Thoracic aorta (tissue), 2 donors: ENCODE measurements at regions not wholly inside any gene's neighbourhood (a gene's known extent, or its start where the extent isn't known, plus 50 kb on each side); places are given as distances from the start of the nearest gene placed in this dataset.

Experiments
- ATAC-seq: fragments of 150-250 bp; one replicate; pipeline ENCODE4 v1.8.0; 2017; ENCODE audit warnings: low read depth; ENCODE audit not compliant: insufficient number of reproducible peaks, low FRiP score
- DNase-seq: peaks from one replicate; pipeline ENCODE4 v3.0.0-alpha.2; 2020; ENCODE audit warnings: low spot score
- H3K27ac ChIP-seq, 2 donors: fragments of 200-600 bp; sonication (generic); 1 replicate in 1 of 2; 2 replicates in 1 of 2; pipeline ENCODE4 v1.5.1; 2016; ENCODE audit warnings: mild to moderate bottlenecking in 2 of 2, moderate library complexity in 2 of 2
- H3K27me3 ChIP-seq: fragments of 200-600 bp; sonication (generic); replicated peaks from 2 replicates; pipeline ENCODE4 v1.6.0; 2016; ENCODE audit warnings: mild to moderate bottlenecking; ENCODE audit not compliant: insufficient read depth
- H3K36me3 ChIP-seq: fragments of 200-600 bp; sonication (generic); one replicate; pipeline ENCODE4 v1.5.1; 2016
- H3K4me1 ChIP-seq, 2 donors: fragments of 200-600 bp; sonication (generic); 1 replicate in 1 of 2; 2 replicates in 1 of 2; pipeline versions ENCODE4 v1.5.1 to v1.6.0; 2016; ENCODE audit warnings: low read depth in 2 of 2, mild to moderate bottlenecking in 1 of 2; ENCODE audit not compliant: control insufficient read depth in 1 of 2
- H3K4me3 ChIP-seq: fragments of 200-600 bp; sonication (generic); 2 replicates; pipeline ENCODE4 v1.5.1; 2016; ENCODE audit warnings: mild to moderate bottlenecking
- H3K9me3 ChIP-seq: fragments of 200-600 bp; sonication (generic); 2 replicates; pipeline ENCODE4 v1.5.1; 2016
- TF ChIP-seq, protein P1 (sequence below): fragments of 200-600 bp; sonication (generic); IDR thresholded peaks from one replicate; pipeline ENCODE4 v1.5.1; 2019; ENCODE audit warnings: antibody characterized with exemption

GRCh38 chr5:156164306-156164705 lies 162.7 kb upstream of the SGCD start:
- Histone ChIP-seq H3K27ac (no peak overlapping the region), H3K36me3 (no peaks in the 10 kb centered on the region)
- ATAC-seq: no peak

GRCh38 chr5:156169495-156169894 lies 157.5 kb upstream of the SGCD start:
- Histone ChIP-seq H3K36me3 (no peaks in the 10 kb centered on the region), H3K9me3 (no peaks in the 10 kb centered on the region), H3K27me3 (no peaks in the 10 kb centered on the region), H3K27ac (no peak overlapping the region), H3K4me1 (no peaks in the 10 kb centered on the region), H3K4me3 (no peak overlapping the region)
- TF ChIP-seq, protein P1, sequence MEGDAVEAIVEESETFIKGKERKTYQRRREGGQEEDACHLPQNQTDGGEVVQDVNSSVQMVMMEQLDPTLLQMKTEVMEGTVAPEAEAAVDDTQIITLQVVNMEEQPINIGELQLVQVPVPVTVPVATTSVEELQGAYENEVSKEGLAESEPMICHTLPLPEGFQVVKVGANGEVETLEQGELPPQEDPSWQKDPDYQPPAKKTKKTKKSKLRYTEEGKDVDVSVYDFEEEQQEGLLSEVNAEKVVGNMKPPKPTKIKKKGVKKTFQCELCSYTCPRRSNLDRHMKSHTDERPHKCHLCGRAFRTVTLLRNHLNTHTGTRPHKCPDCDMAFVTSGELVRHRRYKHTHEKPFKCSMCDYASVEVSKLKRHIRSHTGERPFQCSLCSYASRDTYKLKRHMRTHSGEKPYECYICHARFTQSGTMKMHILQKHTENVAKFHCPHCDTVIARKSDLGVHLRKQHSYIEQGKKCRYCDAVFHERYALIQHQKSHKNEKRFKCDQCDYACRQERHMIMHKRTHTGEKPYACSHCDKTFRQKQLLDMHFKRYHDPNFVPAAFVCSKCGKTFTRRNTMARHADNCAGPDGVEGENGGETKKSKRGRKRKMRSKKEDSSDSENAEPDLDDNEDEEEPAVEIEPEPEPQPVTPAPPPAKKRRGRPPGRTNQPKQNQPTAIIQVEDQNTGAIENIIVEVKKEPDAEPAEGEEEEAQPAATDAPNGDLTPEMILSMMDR: no peak
- DNase-seq (no peak), ATAC-seq (no peak)

More at GRCh38 chr5:156164306-156164705, 162.7 kb upstream of the SGCD start:
- H3K4me1 ChIP-seq: no peaks in the 10 kb centered on the region
- no peaks in the 10 kb centered on the region for H3K9me3 ChIP-seq
- TF ChIP-seq, protein P1: no peak
- DNase-seq: no peak
- H3K27me3 ChIP-seq: no peaks in the 10 kb centered on the region
- H3K4me3 ChIP-seq: no peak overlapping the region

- no peaks in the 10 kb centered on the region for H3K4me1 ChIP-seq
- H3K4me3 ChIP-seq: no peak overlapping the region
- TF ChIP-seq, protein P1: no peak
- H3K36me3 ChIP-seq: no peaks in the 10 kb centered on the region
- H3K9me3 ChIP-seq: no peaks in the 10 kb centered on the region
- no peak for DNase-seq
- no peak for ATAC-seq
- H3K27ac ChIP-seq: no peak overlapping the region
- H3K27me3 ChIP-seq: no peaks in the 10 kb centered on the region
Observed at GRCh38 chr5:156170351-156170961, 156.5 kb upstream of the SGCD start.

DNA sequence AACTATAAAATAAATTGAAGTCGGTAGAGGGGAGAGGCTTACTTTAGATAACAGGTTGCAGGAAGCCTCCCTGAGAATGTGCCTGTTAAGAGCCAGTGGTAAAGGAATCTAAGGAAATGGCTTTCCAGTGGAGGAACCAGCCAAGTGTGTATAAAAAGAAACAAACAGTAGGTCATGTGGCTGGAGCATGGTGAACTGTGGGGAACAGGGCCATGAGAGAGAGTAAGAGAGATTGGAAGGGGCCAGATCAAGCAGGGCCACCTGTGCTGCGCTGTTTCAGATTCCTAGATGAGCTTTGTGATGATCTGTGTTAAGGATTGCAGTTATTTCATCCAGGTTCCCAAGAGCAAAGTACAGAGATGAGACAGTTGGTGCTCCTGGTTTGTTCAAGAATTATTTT lies 152.7 kb upstream of the SGCD start:
- no peak for ATAC-seq
- no peak for DNase-seq
- H3K27ac ChIP-seq: no peak overlapping the region
- TF ChIP-seq, protein P1: no peak
- no peak overlapping the region for H3K4me3 ChIP-seq
- no peaks in the 10 kb centered on the region for H3K9me3 ChIP-seq
- H3K27me3 ChIP-seq: no peaks in the 10 kb centered on the region
- no peaks in the 10 kb centered on the region for H3K4me1 ChIP-seq
- H3K36me3 ChIP-seq: no peaks in the 10 kb centered on the region

- H3K4me1 ChIP-seq: no peaks in the 10 kb centered on the region
- H3K36me3 ChIP-seq: no peaks in the 10 kb centered on the region
- DNase-seq: no peak
- peaks cover 8% of the 10 kb centered on the region for H3K9me3 ChIP-seq
- H3K4me3 ChIP-seq: no peak overlapping the region
- H3K27ac ChIP-seq: no peak overlapping the region
- ATAC-seq: no peak
- no peaks in the 10 kb centered on the region for H3K27me3 ChIP-seq
- TF ChIP-seq, protein P1: no peak
Observed at GRCh38 chr5:156178117-156178516, 148.8 kb upstream of the SGCD start.
